Neural cell (in vitro differentiated cells): ENCODE measurements at regions not wholly inside any gene's neighbourhood (a gene's known extent, or its start where the extent isn't known, plus 50 kb on each side); places are given as distances from the start of the nearest gene placed in this dataset.

Experiments
- CTCF ChIP-seq: fragments of 450-650 bp; IDR thresholded peaks from 2 replicates; pipeline ENCODE4 v1.5.1; 2014; ENCODE audit warnings: antibody characterized with exemption, mild to moderate bottlenecking, moderate library complexity; ENCODE audit not compliant: poor library complexity, severe bottlenecking
- EZH2 ChIP-seq: fragments of 200-600, 300-800 bp; shearing (Covaris generic), sonication (generic); IDR thresholded peaks from 2 replicates; pipeline ENCODE4 v1.6.1; 2014; ENCODE audit warnings: antibody characterized with exemption, low read length, borderline replicate concordance, mild to moderate bottlenecking; ENCODE audit not compliant: insufficient read depth, poor library complexity, severe bottlenecking
- POLR2AphosphoS5 ChIP-seq: IDR thresholded peaks from 2 replicates; pipeline ENCODE4 v1.6.1; 2012
- RAD21 ChIP-seq: fragments of 450-650 bp; conservative IDR thresholded peaks from 2 replicates; pipeline ENCODE4 v1.6.1; 2014; ENCODE audit warnings: antibody characterized with exemption, mild to moderate bottlenecking, moderate library complexity
- REST ChIP-seq: IDR thresholded peaks from 2 replicates; pipeline ENCODE4 v1.6.1; 2012; ENCODE audit warnings: borderline replicate concordance

DNA sequence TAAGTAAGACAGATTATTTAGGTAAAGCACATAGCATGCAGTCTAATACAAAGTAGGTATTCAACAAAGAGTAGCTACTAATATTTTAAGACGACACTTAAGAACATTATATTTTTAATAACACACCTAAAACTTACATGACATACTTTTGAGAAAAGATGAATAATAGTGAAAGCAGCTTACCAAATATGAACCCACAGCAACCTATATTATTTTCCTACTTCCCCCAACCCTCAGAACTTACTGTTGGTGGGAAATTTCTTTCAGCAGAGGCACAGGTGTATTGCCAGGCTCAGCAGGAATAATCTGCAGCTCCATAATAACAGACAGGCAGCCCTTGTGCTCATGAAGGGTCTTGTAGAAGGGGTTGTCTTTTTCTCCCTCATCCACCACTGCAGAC, 498.9 kb downstream of the GLUD2 start:
- no peak for TF ChIP-seq CTCF
- no peak for TF ChIP-seq POLR2AphosphoS5
- TF ChIP-seq REST: no peak
- no peak for TF ChIP-seq RAD21
- TF ChIP-seq EZH2: no peak
